NCI-H1417 treated with DMSO at 0.1 percent for 48 hours (cell line): ENCODE measurements at regions not wholly inside any gene's neighbourhood (a gene's known extent, or its start where the extent isn't known, plus 50 kb on each side); places are given as distances from the start of the nearest gene placed in this dataset.
"Not testable (repeated sequence)": the region's sequence is repeated elsewhere in the genome, so short reads cannot be mapped to it uniquely, and the experiment has no call there.

Source experiments
- DNase-seq: peaks from one replicate; lab custom pipeline; 2025; lab: John Stamatoyannopoulos, UW

- no peak for DNase-seq
Observed at GRCh38 chr12:119931402-119931801, 54.3 kb upstream of the CIT start.

- no peak for DNase-seq
Observed at GRCh38 chr12:119932921-119933320, 55.8 kb upstream of the CIT start.

GRCh38 chr12:119934780-119935179, 54.3 kb upstream of the BICDL1 start:
- DNase-seq = not testable (repeated sequence)

GRCh38 chr12:119936705-119937311, 52.2 kb upstream of the BICDL1 start:
- DNase-seq = no peak

- DNase-seq = peak; percentile 4
Observed at GRCh38 chr12:119938049-119938667, 50.9 kb upstream of the BICDL1 start.
